ENCODE measurements at regions not wholly inside any gene's neighbourhood (a gene's known extent, or its start where the extent isn't known, plus 50 kb on each side); places are given as distances from the start of the nearest gene placed in this dataset.

DNA sequence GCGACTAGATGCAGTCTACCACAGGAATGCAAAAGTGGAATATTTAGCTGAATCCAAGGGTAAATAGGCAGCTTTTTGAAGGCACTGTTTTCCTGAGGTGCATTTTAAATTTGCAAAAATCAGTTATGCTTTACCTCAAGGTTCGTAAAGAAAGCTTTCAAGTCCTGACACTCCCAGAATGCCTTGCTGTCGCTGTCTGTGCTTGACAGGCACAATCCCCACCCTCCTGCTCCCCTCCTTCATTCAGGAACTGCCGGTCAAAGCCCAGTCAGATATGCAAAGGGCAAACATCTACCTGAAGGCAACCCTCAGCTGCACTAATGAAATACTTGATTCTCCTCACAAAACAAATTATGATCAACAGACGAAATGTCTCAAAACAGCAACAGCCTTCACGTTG, 97.4 kb upstream of the DDX18 start:
- H4K20me1 ChIP-seq (ENCODE audit: insufficient read depth, low read length), result no peaks in the 10 kb centered on the region

More for the DNA sequence above, 97.4 kb upstream of the DDX18 start:
- Histone ChIP-seq H4K91ac (ENCODE audit: insufficient read depth, low read depth, low read length) (no peak overlapping the region), H3K9me3 (ENCODE audit: control insufficient read depth, insufficient read depth, low read length) (peaks cover 6% of the 10 kb centered on the region; the same call in 1 of the 2 replicates), H4K5ac (ENCODE audit: low read depth, low read length) (no peak overlapping the region), H2BK120ac (ENCODE audit: low read depth, low read length) (no peak overlapping the region), H2AK5ac (ENCODE audit: low read depth, low read length) (no peak overlapping the region), H2AK9ac (replicated peaks; ENCODE audit: low read depth, low read length, poor library complexity) (no peak overlapping the region), H3K9me1 (ENCODE audit: insufficient read depth, low read length) (no peaks in the 10 kb centered on the region), H3K56ac (ENCODE audit: extremely low read depth, insufficient read depth, low read length) (no peak overlapping the region), H3K18ac (ENCODE audit: low read depth, low read length) (no peak overlapping the region), H3K9ac (ENCODE audit: low read depth, low read length) (no peak overlapping the region), H3K23ac (ENCODE audit: low read depth, low read length) (no peak overlapping the region), H3K4me3 (ENCODE audit: insufficient read depth, low read depth, low read length) (no peak overlapping the region), H2BK5ac (ENCODE audit: low read depth, low read length, poor library complexity, severe bottlenecking) (no peak overlapping the region), H3K4me1 (ENCODE audit: control insufficient read depth, insufficient read depth, low read length) (no peaks in the 10 kb centered on the region), H3K27ac (ENCODE audit: insufficient read depth, low read length) (no peak overlapping the region), H3K27me3 (ENCODE audit: control insufficient read depth, insufficient read depth, low read length) (no peaks in the 10 kb centered on the region), H2BK20ac (ENCODE audit: low read depth, low read length) (no peak overlapping the region), H3K79me1 (ENCODE audit: low read depth in 1 of 2, low read length in 2 of 2) (no peaks in the 10 kb centered on the region), H2AFZ (replicated peaks; ENCODE audit: low read length, poor library complexity) (no peak overlapping the region), H3K4me2 (ENCODE audit: low read depth, low read length) (no peak overlapping the region), H3K4ac (ENCODE audit: low read depth, low read length) (no peak overlapping the region), H2BK15ac (ENCODE audit: low read depth, low read length) (no peak overlapping the region), H3K36me3 (ENCODE audit: control insufficient read depth, insufficient read depth, low read length) (no peaks in the 10 kb centered on the region), H3K14ac (replicated peaks; ENCODE audit: low read depth, low read length) (no peak overlapping the region), H4K8ac (ENCODE audit: low read depth in 2 of 2, low read length in 2 of 2) (no peak overlapping the region)
- no TSS peak for BruUV-seq (replicated peaks)
- ATAC-seq (ENCODE audit: low read depth), result no peak
- ChIA-PET CTCF (no interaction called here), POLR2A (ENCODE audit: unreplicated experiment) (no interaction called here)
- no peak for TF ChIP-seq BHLHE40 (IDR thresholded peaks at IDR 0.05; ENCODE audit: low read depth, low read length)
- TF ChIP-seq NFE2L2 (IDR thresholded peaks at IDR 0.05; ENCODE audit: low read depth, low read length), result no peak
- TF ChIP-seq FOS (IDR thresholded peaks at IDR 0.05; ENCODE audit: low read depth, low read length), result no peak
- no peak for TF ChIP-seq RCOR1 (IDR thresholded peaks at IDR 0.05; ENCODE audit: insufficient replicate concordance, low read length)
- TF ChIP-seq, protein P1, sequence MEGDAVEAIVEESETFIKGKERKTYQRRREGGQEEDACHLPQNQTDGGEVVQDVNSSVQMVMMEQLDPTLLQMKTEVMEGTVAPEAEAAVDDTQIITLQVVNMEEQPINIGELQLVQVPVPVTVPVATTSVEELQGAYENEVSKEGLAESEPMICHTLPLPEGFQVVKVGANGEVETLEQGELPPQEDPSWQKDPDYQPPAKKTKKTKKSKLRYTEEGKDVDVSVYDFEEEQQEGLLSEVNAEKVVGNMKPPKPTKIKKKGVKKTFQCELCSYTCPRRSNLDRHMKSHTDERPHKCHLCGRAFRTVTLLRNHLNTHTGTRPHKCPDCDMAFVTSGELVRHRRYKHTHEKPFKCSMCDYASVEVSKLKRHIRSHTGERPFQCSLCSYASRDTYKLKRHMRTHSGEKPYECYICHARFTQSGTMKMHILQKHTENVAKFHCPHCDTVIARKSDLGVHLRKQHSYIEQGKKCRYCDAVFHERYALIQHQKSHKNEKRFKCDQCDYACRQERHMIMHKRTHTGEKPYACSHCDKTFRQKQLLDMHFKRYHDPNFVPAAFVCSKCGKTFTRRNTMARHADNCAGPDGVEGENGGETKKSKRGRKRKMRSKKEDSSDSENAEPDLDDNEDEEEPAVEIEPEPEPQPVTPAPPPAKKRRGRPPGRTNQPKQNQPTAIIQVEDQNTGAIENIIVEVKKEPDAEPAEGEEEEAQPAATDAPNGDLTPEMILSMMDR (conservative IDR thresholded peaks at IDR 0.05; ENCODE audit: low read depth, low read length), result no peak
- no peak for TF ChIP-seq MXI1 (IDR thresholded peaks at IDR 0.05; ENCODE audit: borderline replicate concordance, low read depth, low read length)
- TF ChIP-seq RFX5 (IDR thresholded peaks at IDR 0.05; ENCODE audit: low read depth, low read length), result no peak
- TF ChIP-seq POLR2A (IDR thresholded peaks at IDR 0.05; ENCODE audit: low read depth, low read length), result no peak
- TF ChIP-seq MAZ (IDR thresholded peaks at IDR 0.05; ENCODE audit: borderline replicate concordance, low read depth, low read length), result no peak
- TF ChIP-seq CHD1 (IDR thresholded peaks at IDR 0.05; ENCODE audit: low read depth, low read length), result no peak
- no peak for TF ChIP-seq SMC3 (IDR thresholded peaks at IDR 0.05; ENCODE audit: low read depth, low read length)
- TF ChIP-seq, protein P2, sequence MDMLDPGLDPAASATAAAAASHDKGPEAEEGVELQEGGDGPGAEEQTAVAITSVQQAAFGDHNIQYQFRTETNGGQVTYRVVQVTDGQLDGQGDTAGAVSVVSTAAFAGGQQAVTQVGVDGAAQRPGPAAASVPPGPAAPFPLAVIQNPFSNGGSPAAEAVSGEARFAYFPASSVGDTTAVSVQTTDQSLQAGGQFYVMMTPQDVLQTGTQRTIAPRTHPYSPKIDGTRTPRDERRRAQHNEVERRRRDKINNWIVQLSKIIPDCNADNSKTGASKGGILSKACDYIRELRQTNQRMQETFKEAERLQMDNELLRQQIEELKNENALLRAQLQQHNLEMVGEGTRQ (IDR thresholded peaks at IDR 0.05; ENCODE audit: low read depth, low read length), result no peak
- TF ChIP-seq MAFK (IDR thresholded peaks at IDR 0.05; ENCODE audit: low read depth, low read length), result no peak
- TF ChIP-seq CEBPB (IDR thresholded peaks at IDR 0.05; ENCODE audit: low read depth, low read length), result no peak
- TF ChIP-seq, protein P3, sequence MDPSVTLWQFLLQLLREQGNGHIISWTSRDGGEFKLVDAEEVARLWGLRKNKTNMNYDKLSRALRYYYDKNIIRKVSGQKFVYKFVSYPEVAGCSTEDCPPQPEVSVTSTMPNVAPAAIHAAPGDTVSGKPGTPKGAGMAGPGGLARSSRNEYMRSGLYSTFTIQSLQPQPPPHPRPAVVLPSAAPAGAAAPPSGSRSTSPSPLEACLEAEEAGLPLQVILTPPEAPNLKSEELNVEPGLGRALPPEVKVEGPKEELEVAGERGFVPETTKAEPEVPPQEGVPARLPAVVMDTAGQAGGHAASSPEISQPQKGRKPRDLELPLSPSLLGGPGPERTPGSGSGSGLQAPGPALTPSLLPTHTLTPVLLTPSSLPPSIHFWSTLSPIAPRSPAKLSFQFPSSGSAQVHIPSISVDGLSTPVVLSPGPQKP (IDR thresholded peaks at IDR 0.05; ENCODE audit: borderline replicate concordance, low read depth, low read length), result no peak
- TF ChIP-seq RAD21 (IDR thresholded peaks at IDR 0.05; ENCODE audit: low read length), result no peak
- WGBS, 2 experiments (ENCODE audit: extremely low coverage in 2 of 2, insufficient read length in 1 of 2), result 9% methylated on average over 2 of the region's 6 CpGs; no CpG with 5 or more reads in 1 of the 2 experiments
- in situ Hi-C loops (cut with MboI; ENCODE audit: low sequenced_read_pairs), result no loop called here
- dilution Hi-C loops (cut with HindIII; ENCODE audit: low sequenced_read_pairs, unreplicated experiment), result no loop called here
- DNase-seq, result no peak
- intact Hi-C loops (cut with micrococcal nuclease), result no loop called here
